UCSD-AML1 (cell line): ENCODE measurements at regions not wholly inside any gene's neighbourhood (a gene's known extent, or its start where the extent isn't known, plus 50 kb on each side); places are given as distances from the start of the nearest gene placed in this dataset.

Experiments used
- DNase-seq: peaks from one replicate; lab custom pipeline; 2025; ENCODE audit not compliant: unreplicated experiment; lab: John Stamatoyannopoulos, UW

DNA sequence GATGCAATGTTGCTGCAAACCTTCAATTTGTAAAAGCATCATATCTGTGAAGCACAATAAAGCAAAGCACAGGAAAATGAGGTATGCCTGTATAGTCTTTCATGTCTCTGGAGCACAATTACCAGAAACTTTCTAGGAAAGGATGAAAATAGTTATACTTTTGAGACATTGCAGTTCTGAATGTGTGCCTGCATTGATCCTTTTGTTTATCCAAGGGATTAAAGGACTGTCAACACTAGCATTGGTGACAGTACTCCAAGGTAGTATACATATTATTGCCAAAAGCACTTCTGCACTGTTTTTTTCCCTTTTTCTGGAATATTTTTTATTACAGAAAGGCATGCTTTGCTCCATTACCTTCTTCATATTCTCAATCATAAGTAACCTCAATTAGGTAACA lies 476.0 kb downstream of the GABRG1 start:
- no peak for DNase-seq

DNA sequence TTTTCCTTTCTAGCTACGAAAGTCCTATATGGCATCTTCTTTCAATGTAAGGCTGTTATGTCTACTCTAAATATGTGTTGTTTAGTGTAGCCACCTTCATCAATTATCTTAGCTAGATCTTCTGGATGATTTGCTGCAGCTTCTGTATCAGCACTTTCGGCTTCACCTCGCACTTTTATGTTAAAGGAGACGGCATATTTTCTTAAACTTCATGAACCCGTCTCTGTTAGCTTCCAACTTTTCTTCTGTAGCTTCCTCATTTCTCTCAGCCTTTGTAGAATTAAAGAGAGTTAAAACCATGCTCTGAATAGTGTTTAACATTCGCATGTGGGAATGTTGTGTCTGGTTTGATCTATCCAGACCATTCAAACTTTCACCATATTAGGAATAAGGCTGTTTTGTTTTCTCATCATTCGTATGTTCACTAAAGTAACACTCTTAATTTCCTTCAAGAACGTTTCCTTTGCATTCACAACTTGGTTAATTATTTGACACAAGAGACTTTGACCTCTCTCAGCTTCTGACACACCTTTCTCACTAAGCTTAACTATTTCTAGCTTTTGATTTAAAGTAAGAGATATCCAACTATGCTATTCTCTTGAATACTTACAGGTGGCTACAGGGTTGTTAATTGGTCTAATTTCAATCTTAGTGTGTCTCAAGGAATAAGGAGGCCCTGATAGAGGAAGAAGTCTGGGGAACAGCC lies 476.8 kb downstream of the GABRG1 start:
- DNase-seq = no peak

DNA sequence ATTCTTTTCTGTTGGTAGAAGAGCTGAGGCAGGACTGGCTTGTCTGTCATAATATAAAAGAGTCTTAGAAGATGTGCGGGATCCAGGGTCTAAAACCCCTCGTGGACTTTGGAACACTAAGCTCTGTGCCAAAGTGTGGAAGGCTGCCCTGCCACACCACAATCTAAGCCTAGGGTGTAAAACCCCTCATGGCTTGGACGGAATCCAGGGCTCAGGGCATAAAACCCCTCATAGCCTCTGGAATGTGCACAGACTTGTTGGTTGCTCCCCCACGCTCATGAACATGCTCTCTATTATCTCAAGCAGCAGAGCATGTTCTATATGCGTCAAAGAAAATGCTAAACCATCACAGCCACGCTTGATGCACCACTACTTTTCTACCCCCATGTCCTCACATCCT lies 483.6 kb downstream of the GABRG1 start:
- no peak for DNase-seq

DNA sequence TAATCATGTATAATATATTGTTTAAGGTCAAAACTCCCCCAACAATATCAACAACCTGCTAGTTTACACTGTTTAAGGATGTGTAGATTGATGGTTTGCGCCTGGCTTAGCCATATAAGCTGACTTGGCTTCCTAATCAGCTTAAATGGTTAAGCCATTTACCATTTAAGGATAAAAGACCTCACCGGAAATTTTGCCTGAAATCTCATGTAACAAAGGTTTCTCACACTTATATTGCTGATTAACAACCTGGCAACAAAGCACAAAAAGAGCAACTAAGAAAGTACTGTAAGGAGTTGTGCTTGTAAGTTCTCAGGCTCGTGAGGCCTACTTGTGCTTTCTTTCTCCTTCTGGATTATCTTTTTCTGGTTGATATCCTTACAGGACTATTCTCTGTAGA lies 485.2 kb downstream of the GABRG1 start:
- no peak for DNase-seq

DNA sequence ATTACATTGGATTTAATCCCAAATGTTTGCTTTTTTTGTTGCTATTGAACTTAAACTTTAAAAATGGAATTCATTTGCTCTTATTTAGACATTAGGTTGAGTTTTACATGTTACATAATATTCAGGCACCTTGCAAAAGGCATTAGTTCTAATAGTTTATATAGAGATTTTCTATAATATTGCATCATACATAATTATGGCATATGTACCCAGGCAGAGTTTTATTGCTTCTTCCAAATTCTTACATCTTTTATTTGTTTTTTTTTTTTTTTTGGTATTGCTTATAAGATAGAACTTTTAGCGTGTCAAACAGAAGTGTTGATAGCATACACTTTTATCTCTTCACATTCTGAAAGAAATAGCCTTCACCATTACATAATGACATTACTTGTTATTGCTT lies 487.7 kb downstream of the GABRG1 start:
- DNase-seq = no peak

DNA sequence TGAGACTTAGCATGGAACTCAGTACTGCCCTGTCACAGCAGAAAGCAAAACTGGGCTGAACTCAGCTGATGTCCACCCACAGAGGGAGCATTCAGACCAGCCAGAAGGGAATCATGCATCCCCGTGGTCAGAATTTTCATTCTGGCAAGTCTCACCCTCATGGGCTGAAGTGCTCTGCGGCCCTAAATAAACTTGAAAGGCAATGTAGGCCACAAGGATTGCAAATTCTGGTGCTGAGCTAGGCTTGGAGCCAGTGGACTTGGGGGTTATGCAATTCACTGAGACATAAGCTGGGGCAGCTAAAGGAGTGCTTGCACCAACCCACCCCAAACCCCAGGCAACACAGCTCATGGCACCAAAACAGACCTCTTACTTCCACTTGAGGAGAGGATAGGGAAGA lies 494.1 kb downstream of the GABRG1 start:
- no peak for DNase-seq

DNA sequence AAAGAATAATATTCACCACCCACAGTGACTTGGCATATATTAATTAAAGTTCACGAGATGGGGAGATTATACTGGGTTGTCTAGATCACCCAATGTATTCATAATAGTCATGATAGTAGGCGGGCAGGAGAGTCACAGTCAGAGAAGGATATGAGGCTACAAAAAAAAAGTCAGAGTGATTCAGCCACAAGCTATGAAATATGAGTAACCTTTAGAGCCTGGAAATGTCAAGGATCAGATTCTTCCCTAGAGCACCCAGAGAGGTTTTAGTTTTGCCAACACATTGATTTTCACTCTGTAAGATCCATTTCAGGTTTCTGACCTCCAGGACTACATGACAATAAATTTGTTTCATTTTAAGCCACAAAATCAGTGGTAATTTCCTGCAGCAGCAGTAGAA lies 501.9 kb downstream of the GABRG1 start:
- no peak for DNase-seq

DNA sequence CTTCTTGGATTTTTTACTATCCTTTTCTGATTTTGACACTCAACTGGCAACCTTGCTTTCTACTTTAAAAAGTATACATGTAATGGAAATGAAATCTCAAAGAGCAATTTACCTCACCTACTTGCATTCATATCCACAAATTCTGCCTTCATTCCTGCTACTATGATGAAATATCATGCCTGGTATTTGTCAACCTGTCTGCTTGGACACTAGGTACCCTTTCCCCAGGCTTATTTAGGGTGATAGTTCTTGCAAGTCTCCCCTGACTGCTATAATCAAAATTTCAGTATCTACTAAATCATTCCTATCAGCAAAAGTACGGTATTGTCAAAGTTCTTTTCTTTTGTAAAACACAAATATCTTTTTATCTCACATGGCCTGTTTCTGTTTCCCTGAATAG lies 503.0 kb downstream of the GABRG1 start:
- DNase-seq = no peak

DNA sequence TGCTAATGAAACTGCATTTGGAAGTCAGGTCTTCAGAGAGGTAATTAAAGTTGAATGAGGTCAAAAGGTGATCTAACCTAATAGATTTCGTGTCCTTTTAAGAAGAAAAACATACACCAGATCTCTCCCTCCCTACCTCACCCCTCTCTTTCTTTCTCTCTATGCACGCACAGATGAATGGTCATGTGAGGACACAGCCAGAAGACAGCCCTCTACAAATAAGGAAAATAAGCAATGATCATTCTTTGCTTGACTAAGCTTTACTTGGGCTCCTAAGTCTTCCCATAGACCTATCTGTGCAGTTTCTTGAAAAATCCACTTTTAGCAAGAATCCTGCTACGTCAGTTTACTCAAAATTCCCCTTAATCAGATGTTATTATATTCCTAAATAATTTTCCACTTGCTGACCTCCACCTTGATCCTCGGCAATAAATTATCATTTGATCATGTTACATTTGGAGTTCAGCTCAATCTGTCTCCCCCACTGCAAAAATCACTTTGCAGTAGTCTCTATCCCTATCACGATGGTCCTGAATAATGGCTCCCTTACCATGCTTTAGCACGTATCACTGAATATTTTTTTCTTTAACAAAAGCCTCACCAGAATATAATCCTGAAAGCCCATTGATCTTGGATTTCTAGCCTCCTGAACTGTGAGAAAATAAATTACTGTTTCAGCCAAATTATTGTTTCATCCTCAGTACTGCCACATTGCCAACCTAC lies 527.3 kb downstream of the GABRG1 start:
- DNase-seq = no peak

DNA sequence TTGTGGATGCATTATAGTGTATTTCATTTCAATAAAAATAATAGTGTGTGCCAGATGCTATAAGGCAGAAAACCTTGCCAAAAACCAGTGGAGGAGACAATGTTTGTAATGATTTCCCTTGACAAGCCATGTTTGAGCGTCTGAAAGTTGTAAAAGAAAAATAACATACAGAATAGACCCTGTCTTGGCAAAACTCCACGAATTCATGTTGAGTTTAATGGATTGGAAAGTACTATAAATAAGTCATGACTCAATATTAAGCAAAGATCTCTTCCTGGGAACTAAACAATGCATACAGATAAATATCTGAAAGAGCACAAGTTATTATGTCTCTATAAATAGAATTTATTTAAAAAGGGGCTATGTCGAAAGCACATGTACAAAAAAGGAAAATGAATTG lies 543.5 kb downstream of the GABRG1 start:
- no peak for DNase-seq

DNA sequence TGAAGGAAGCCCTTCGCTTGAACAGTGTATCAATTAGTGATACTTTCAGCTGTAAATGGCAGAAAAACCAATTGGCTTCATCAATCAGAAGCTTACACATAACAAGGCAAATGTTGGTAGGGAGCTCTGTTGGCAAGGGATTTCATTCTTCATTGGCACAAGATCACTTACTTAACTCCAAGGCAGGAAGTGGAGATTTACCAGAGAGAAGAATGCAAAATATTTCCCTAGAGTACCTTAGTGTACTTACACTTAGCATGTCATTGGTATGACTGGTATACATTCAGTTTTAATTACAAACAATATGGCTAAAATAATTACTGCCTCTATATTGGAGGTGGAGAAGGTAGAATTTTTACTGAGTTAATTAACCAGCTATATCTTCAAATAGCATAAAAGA lies 545.0 kb downstream of the GABRG1 start:
- no peak for DNase-seq

DNA sequence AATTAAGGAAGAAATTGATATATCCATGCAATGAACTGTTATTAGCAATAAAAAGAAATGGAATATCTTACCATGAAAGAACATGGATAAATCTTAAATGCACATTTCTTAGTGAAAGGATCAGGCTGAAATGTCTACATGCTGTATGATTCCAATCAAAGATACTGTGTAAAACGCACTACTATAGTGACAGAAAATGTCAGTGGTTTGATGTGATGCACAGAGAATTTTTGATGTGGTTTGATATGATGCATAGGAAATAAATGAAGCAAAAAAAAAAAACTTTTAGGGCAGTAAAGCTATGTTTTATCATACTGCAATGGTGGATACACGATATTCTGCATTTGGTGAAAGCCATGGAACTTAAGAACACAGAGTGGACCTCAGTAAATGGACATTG lies 547.6 kb downstream of the GABRG1 start:
- DNase-seq = no peak

DNA sequence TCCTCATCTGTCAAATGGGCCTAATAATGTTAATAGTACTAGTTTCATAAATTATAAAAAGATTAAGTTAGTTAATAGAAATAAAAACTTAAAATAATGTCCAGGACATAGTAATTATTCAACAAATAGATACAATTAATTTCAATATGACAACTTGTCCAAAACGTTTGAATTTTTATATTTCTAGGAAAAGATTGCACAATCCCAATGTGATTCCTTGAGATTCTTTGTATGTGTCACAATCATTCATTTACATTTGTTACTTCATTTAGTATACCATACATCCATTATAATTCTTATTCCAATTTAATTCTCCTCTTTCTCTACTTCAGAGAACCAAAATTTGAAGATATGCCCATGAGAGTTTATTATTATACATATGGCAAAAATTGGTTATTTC lies 554.2 kb downstream of the GABRG1 start:
- no peak for DNase-seq

DNA sequence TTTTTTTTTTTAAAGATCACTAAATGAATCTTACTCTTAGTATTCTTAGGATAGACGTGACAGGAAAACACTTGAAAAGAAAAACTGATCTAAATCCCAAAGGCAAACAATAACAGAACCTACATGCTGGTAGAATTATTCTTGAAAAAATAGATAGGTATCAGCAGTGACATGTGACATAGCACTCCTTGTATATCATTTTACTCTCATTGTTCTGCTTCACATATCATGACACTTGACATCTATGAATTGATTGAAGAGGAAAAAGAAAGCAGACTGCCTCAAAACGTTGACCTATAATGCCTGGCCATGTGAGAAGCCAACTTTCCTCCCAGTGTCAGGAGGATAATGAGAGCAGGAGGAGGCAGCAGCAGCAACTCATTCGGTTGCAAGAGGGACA lies 555.2 kb downstream of the GABRG1 start:
- no peak for DNase-seq

DNA sequence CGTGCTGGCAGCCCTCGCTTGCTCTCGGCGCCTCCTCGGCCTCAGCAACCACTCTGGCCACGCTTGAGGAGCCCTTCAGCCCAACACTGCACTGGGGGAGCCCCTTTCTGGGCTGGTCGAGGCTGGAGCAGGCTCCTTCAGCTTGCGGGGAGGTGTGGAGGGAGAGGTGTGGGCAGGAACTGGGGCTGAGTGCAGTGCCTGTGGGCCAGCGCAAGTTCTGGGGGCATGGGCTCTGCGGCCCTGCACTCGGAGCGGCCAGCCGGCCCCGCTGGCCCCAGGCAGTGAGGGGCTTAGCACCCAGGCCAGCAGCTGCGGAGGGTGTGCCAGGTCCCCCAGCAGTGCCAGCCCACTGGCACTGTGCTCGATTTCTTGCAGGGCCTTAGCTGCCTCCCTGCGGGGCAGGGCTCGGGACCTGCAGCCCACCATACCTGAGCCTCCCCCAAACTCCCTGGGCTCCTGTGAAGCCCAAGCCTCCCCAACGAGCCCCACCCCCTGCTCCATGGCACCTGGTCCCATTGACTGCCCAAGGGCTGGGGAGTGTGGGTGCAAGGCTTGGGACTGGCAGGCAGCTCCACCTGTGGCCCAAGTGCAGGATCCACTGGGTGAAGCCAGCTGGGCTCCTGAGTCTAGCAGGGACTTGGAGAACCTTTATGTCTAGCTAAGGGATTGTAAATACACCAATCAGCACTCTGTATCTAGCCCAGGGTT lies 556.8 kb downstream of the GABRG1 start:
- no peak for DNase-seq

DNA sequence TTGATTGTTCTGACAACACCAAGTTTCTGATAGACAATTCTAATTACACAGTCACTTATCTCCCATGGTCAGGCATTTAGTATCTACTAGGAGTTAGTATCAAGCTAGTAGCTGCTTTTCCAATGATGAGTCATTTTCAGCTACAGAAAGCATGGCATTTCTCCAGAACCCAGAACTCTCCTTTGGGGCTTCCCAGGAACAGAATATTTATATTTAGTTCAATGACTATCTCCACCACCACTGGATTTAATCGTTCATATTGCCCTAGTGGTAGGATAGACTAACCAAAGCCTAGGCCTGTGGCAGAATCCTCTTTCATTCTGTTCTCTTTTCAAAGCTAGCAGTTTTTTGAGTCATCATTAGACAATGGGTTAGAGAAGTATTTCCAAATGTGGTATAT lies 569.4 kb downstream of the GABRG1 start:
- no peak for DNase-seq

DNA sequence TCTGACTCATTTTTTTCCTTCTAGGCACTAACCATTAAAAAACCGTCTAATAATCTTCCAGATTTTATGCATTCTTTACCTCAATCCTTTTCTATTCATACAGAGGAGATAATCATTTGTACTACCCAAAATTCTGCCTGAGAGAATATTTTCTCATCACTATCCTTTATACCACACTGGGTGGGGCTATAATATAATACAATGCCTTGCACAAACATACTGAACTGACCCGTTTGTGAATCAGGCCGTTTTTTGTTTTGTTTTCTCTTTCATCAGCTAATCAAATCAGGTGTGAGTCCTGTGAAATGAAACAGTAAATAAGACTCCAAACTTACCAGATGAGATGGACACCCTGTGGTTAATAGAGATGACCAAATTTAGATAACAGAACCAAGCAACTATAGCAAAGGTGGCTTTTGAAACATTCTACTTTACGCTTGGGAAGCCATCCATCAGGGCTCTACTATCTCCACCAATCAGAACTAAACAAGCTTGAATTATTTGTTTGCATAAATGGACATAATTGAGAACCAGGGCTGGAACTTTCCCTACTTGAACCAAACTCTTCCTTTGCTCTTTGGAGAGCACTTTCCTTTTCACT lies 573.0 kb downstream of the GABRG1 start:
- no peak for DNase-seq

DNA sequence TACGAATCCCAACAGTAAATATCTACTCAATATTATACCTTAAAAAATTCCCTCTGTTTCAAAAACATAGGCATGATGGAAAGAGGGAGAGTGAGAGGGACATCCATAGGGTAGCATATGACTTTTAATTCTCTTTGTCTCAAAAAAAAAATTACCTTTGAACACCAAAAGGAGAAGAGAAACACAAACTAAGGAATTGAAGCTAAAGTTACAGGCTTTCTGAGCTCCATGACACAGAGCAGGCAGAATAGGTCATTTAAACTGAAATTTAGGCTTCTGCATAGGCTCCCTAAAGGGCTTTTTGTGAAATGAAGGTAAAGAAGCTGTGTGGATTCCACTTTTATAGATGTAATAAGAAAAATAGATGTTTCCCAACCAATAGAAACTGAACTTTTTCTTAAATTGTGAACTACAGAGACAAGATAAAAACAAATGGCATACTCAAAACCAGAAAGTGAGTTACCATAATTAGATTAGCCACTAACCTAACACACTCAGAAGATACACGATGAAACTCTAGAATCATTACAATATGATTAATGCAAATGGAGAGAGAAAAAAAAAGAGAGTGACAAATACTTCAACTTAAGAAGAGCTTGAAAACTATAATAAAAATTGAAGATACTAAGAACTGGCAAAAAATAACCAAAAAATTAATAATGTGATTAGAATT lies 584.6 kb downstream of the GABRG1 start:
- DNase-seq = no peak

DNA sequence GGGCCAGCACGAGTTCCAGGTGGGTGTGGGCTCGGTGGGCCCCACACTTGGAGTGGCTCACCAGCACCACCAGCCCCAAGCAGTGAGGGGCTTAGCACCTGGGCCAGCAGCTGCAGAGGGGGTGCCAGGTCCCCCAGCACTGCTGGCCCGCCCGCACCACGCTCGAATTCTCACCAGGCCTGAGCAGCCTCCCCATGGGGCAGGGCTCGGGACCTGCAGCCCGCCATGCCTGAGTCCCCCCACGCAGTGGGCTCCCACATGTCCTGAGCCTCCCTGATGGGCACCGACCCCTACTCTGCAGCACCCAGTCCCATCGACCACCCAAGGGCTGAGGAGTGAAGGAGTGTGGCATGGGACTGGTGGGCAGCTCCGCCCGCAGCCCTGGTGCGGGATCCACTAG lies 593.4 kb downstream of the GABRG1 start:
- no peak for DNase-seq

DNA sequence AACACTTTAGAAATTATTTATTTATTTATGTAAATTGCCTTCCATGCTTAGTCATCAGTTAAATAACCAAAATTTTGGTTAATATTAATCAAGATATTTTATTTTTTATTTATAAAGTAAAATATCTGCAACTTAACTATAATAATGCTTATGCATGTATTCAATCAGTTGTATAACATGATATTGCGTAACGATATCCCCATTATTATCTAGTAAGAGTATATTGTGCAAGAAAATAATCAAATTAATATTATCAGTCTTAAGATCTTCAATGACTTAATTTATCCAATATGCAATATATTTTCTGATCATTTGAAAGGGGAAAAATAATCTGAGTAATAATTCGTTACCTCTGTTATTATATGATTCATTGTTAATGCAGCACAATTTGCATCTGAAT lies 596.7 kb downstream of the GABRG1 start:
- no peak for DNase-seq

DNA sequence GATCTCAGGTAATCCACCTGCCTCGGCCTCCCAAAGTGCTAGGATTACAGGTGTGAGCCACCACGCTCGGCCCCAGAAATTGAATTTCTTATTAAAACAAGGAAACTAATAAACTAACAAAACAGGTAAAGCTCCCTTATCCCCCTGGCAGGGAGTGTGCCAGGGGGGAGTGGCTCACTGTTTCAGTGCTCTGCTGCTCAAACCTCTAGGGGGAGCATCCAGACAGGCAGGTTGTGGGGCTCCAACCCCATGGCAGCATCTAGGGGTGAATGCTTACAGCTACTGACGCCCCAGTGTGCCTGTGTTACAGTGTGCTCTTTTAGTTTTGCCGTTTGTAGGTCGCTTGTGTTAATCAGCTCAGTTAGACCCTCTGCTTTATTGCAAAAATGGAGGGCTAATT lies 605.0 kb downstream of the GABRG1 start:
- no peak for DNase-seq
